ENCODE measurements at regions not wholly inside any gene's neighbourhood (a gene's known extent, or its start where the extent isn't known, plus 50 kb on each side); places are given as distances from the start of the nearest gene placed in this dataset.

DNA sequence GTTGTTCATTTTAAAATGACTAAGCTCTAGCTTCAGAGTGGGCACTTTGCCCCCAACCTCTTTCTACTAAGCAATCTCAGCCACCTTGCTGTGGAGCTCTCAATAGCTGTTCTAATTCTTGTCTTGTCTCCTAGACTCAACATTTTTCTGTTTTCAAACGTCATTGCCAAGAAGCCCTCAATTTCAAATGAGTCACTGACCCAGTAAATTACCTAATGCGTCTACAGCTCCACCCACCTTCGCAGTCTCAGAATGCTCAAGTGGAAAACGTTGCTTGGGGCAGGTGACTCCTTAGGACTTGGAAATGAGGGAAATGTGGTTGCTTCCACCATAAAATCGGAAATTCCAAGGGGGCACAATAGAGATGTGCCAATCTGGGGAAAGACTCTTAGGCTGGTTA, 59.0 kb downstream of the ING2 start:
- no peak overlapping the region for H3K4me2 ChIP-seq (ENCODE audit: low read depth, low read length)
- H4K20me1 ChIP-seq (ENCODE audit: insufficient read depth, low read length), result no peaks in the 10 kb centered on the region
- no peak overlapping the region for H3K27ac ChIP-seq (ENCODE audit: low read length)
- DNase-seq, result no peak
- H3K79me2 ChIP-seq (ENCODE audit: low read length), result no peaks in the 10 kb centered on the region
- no peaks in the 10 kb centered on the region for H3K9me3 ChIP-seq (replicated peaks; ENCODE audit: insufficient read depth, low read length)
- no peaks in the 10 kb centered on the region for H3F3A ChIP-seq (ENCODE audit: insufficient read depth, low read length)
- H3K27me3 ChIP-seq (replicated peaks; ENCODE audit: insufficient read depth, low read length), result no peaks in the 10 kb centered on the region
- no peaks in the 10 kb centered on the region for H3K4me1 ChIP-seq (ENCODE audit: low read length)
- H3K9ac ChIP-seq (ENCODE audit: low read length), result no peak overlapping the region
- no peaks in the 10 kb centered on the region for H3K9me2 ChIP-seq (replicated peaks; ENCODE audit: insufficient read depth, low read length)
- TF ChIP-seq EZH2 (optimal IDR thresholded peaks at IDR 0.05; ENCODE audit: low read depth, low read length) (no peak), EZH2phosphoT487 (IDR thresholded peaks at IDR 0.05; ENCODE audit: low read length) (no peak)
- TF ChIP-seq, protein P1, sequence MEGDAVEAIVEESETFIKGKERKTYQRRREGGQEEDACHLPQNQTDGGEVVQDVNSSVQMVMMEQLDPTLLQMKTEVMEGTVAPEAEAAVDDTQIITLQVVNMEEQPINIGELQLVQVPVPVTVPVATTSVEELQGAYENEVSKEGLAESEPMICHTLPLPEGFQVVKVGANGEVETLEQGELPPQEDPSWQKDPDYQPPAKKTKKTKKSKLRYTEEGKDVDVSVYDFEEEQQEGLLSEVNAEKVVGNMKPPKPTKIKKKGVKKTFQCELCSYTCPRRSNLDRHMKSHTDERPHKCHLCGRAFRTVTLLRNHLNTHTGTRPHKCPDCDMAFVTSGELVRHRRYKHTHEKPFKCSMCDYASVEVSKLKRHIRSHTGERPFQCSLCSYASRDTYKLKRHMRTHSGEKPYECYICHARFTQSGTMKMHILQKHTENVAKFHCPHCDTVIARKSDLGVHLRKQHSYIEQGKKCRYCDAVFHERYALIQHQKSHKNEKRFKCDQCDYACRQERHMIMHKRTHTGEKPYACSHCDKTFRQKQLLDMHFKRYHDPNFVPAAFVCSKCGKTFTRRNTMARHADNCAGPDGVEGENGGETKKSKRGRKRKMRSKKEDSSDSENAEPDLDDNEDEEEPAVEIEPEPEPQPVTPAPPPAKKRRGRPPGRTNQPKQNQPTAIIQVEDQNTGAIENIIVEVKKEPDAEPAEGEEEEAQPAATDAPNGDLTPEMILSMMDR (IDR thresholded peaks at IDR 0.05; ENCODE audit: low read length), result no peak
- H3K4me3 ChIP-seq (ENCODE audit: low read length), result no peak overlapping the region
- no peaks in the 10 kb centered on the region for H3K36me3 ChIP-seq (replicated peaks; ENCODE audit: insufficient read depth, low read length)
- no peak overlapping the region for H2AFZ ChIP-seq (ENCODE audit: low read length)

DNA sequence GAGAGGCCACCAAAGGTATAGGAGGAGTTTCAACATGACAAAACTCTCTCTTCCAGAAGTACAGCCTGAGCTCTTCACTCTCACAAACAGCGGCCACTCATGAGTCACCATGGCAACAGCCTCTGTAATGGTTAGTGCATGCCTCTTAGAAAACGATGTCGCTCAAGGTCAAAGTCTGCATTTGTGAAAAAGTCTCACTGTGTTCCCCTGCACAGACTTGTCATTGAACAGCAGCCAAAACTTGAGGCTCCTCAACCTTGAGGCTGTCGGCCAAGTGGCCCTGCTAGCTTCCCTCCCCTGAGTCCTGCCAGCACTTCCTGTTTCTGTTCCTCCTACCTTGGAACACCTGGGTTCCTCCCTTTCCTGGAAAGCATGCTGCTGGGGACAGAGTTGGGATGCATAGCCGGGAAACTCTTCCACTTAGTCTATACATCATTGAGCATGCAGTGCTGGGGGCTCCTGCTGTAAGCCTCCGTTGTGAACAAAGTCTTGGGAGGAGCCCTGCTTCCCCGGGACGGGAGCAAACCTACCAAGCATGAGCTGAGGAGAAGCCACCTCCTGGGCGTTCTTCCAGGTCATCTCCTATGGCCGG, 66.6 kb downstream of the ING2 start:
- H2AFZ ChIP-seq (ENCODE audit: low read length), result 0 out of 2 replicates have a peak overlapping the region, but pooled peaks have one; percentile 3
- no peak overlapping the region for H3K27ac ChIP-seq (ENCODE audit: low read length)
- no peaks in the 10 kb centered on the region for H3K27me3 ChIP-seq (replicated peaks; ENCODE audit: insufficient read depth, low read length)
- DNase-seq, result no peak
- no peak for TF ChIP-seq EZH2phosphoT487 (IDR thresholded peaks at IDR 0.05; ENCODE audit: low read length)
- no peak for TF ChIP-seq EZH2 (optimal IDR thresholded peaks at IDR 0.05; ENCODE audit: low read depth, low read length)
- TF ChIP-seq, protein P1 (IDR thresholded peaks at IDR 0.05; ENCODE audit: low read length), result no peak
- no peaks in the 10 kb centered on the region for H3K9me3 ChIP-seq (replicated peaks; ENCODE audit: insufficient read depth, low read length)
- no peak overlapping the region for H3K4me3 ChIP-seq (ENCODE audit: low read length)
- H3K9me2 ChIP-seq (replicated peaks; ENCODE audit: insufficient read depth, low read length), result no peaks in the 10 kb centered on the region
- no peak overlapping the region for H3K9ac ChIP-seq (ENCODE audit: low read length)
- no peaks in the 10 kb centered on the region for H3F3A ChIP-seq (ENCODE audit: insufficient read depth, low read length)
- H3K36me3 ChIP-seq (replicated peaks; ENCODE audit: insufficient read depth, low read length), result no peaks in the 10 kb centered on the region
- 0 out of 2 replicates have a peak, but pooled peaks cover 4% of the 10 kb centered on the region for H3K4me1 ChIP-seq (ENCODE audit: low read length)
- no peak overlapping the region for H3K4me2 ChIP-seq (ENCODE audit: low read depth, low read length)
- no peaks in the 10 kb centered on the region for H4K20me1 ChIP-seq (ENCODE audit: insufficient read depth, low read length)
- H3K79me2 ChIP-seq (ENCODE audit: low read length), result no peaks in the 10 kb centered on the region

DNA sequence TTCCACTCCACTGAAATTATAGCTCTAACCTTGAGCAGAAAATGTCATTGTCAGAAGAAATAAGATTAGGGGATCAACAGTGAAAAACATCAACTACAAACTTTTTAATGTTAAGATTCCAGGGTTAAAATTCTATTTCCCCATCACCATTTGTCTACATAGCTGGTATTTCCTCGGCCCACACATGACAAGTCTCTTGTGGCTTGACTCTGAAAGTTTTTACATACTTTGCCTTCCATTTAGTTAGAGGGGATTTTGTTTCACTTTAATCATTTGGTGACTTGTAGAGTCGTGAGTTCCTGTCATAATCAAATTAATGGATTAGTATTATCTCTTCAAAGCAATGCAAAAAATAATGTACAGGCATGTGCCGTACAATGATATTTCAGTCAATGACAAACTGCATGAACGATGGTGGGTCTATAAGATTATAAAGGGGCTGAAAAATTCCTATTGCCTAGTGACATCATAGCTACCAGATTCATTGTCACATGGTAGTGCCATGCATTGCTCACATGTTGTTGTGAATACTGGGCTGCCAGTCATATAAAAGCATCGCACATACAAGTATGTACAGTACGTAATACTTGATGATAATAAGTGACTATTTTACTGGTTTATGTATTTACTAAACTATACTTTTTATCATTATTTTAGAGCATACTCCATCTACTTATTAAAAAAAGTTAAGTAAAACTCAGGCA, 72.0 kb downstream of the ING2 start:
- DNase-seq, result no peak

More for the DNA sequence above, 72.0 kb downstream of the ING2 start:
- H3K79me2 ChIP-seq (ENCODE audit: low read length), result no peaks in the 10 kb centered on the region
- TF ChIP-seq EZH2phosphoT487 (IDR thresholded peaks at IDR 0.05; ENCODE audit: low read length), result no peak
- TF ChIP-seq, protein P1 (IDR thresholded peaks at IDR 0.05; ENCODE audit: low read length), result no peak
- TF ChIP-seq EZH2 (optimal IDR thresholded peaks at IDR 0.05; ENCODE audit: low read depth, low read length), result no peak
- H3K4me2 ChIP-seq (ENCODE audit: low read depth, low read length), result no peak overlapping the region
- no peak overlapping the region for H3K9ac ChIP-seq (ENCODE audit: low read length)
- H3K27me3 ChIP-seq (replicated peaks; ENCODE audit: insufficient read depth, low read length), result no peaks in the 10 kb centered on the region
- H3K36me3 ChIP-seq (replicated peaks; ENCODE audit: insufficient read depth, low read length), result no peaks in the 10 kb centered on the region
- no peaks in the 10 kb centered on the region for H3F3A ChIP-seq (ENCODE audit: insufficient read depth, low read length)
- no peak overlapping the region for H3K27ac ChIP-seq (ENCODE audit: low read length)
- no peaks in the 10 kb centered on the region for H4K20me1 ChIP-seq (ENCODE audit: insufficient read depth, low read length)
- no peak overlapping the region for H2AFZ ChIP-seq (ENCODE audit: low read length)
- H3K4me3 ChIP-seq (ENCODE audit: low read length), result no peak overlapping the region
- no peaks in the 10 kb centered on the region for H3K9me3 ChIP-seq (replicated peaks; ENCODE audit: insufficient read depth, low read length)
- H3K4me1 ChIP-seq (ENCODE audit: low read length), result no peaks in the 10 kb centered on the region
- no peaks in the 10 kb centered on the region for H3K9me2 ChIP-seq (replicated peaks; ENCODE audit: insufficient read depth, low read length)

Data from MM.1S (cell line).